CD4-positive, alpha-beta T cell (primary cell): ENCODE measurements at regions not wholly inside any gene's neighbourhood (a gene's known extent, or its start where the extent isn't known, plus 50 kb on each side); places are given as distances from the start of the nearest gene placed in this dataset.

Source experiments
- ATAC-seq: fragments of 200-7000 bp; cut with Tn5 transposase; one replicate; pipeline ENCODE4 v1.10.0; 2022; ENCODE audit warnings: mild to moderate bottlenecking; ENCODE audit not compliant: poor library complexity
- CTCF ChIA-PET: fragments of 350-600 bp; sonication (Branson Sonifier 250); formaldehyde crosslinking; loops from one replicate; lab custom pipeline; 2021; ENCODE audit warnings: antibody characterized with exemption, inconsistent platforms; lab: Charles Lee
- POLR2A ChIA-PET: fragments of 350-600 bp; sonication (Branson Sonifier 250); formaldehyde crosslinking; loops from one replicate; lab custom pipeline; 2021; ENCODE audit warnings: antibody characterized with exemption, inconsistent platforms; lab: Charles Lee
- DNase-seq, 14 experiments: peaks; one replicate each; pipeline ENCODE4 v3.0.0-alpha.2; 2013 to 2020; ENCODE audit warnings: mixed read lengths in 2 of 14
- H3K27ac ChIP-seq, 2 donors: one replicate each; pipeline versions ENCODE4 v1.5.1 to v1.7.0; 2013; ENCODE audit warnings: low read length in 2 of 2, low read depth in 1 of 2, mild to moderate bottlenecking in 1 of 2
- H3K27me3 ChIP-seq, 2 experiments: 1 replicate in 1 of 2; 2 replicates in 1 of 2; pipeline versions ENCODE4 v1.6.1 to v1.7.0; 2013; ENCODE audit warnings: low read length in 2 of 2, control low read depth in 1 of 2, mild to moderate bottlenecking in 1 of 2, moderate library complexity in 1 of 2; ENCODE audit not compliant: insufficient read depth in 2 of 2, control insufficient read depth in 1 of 2
- H3K36me3 ChIP-seq: one replicate; pipeline ENCODE4 v1.6.1; 2013; ENCODE audit warnings: low read length, control low read depth; ENCODE audit not compliant: insufficient read depth
- H3K4me1 ChIP-seq: one replicate; pipeline ENCODE4 v1.6.1; 2013; ENCODE audit warnings: low read length, control low read depth; ENCODE audit not compliant: insufficient read depth
- H3K4me3 ChIP-seq: one replicate; pipeline ENCODE4 v1.5.1; 2013; ENCODE audit warnings: mild to moderate bottlenecking, low read length, moderate library complexity
- H3K9me3 ChIP-seq, 2 experiments: 1 replicate in 1 of 2; 2 replicates in 1 of 2; pipeline versions ENCODE4 v1.6.1 to v1.7.0; 2013; ENCODE audit warnings: low read length in 2 of 2, mild to moderate bottlenecking in 2 of 2, control low read depth in 1 of 2, moderate library complexity in 1 of 2; ENCODE audit not compliant: control insufficient read depth in 1 of 2, insufficient read depth in 1 of 2
- H3K27ac Mint-ChIP-seq: one replicate; pipeline ENCODE4 v1.8.0; 2020; ENCODE audit warnings: mixed read lengths
- H3K27me3 Mint-ChIP-seq: one replicate; pipeline ENCODE4 v1.8.0; 2021; ENCODE audit warnings: mixed read lengths
- H3K36me3 Mint-ChIP-seq: one replicate; pipeline ENCODE4 v1.8.0; 2021; ENCODE audit warnings: low read depth, mixed read lengths
- H3K4me1 Mint-ChIP-seq: one replicate; pipeline ENCODE4 v1.8.0; 2021; ENCODE audit warnings: low read depth, mixed read lengths
- H3K4me3 Mint-ChIP-seq: one replicate; pipeline ENCODE4 v1.8.0; 2020; ENCODE audit warnings: mild to moderate bottlenecking, mixed read lengths
- H3K9me3 Mint-ChIP-seq: one replicate; pipeline ENCODE4 v1.8.0; 2020; ENCODE audit warnings: mixed read lengths
- intact Hi-C, 2 experiments: fragments of 100-400 bp; cut with DNase I in 1 of 2; cut with micrococcal nuclease in 1 of 2; formaldehyde crosslinking; loops; one replicate each; pipeline versions ENCODE4 v1.15.1 to v1.9.0; 2023 to 2025; cut with DNase I, micrococcal nuclease
- TF ChIP-seq, protein P1 (sequence below): fragments of 200-600 bp; IDR thresholded peaks from one replicate; pipeline ENCODE4 v1.8.0; 2022; ENCODE audit warnings: antibody characterized with exemption, mild to moderate bottlenecking

DNA sequence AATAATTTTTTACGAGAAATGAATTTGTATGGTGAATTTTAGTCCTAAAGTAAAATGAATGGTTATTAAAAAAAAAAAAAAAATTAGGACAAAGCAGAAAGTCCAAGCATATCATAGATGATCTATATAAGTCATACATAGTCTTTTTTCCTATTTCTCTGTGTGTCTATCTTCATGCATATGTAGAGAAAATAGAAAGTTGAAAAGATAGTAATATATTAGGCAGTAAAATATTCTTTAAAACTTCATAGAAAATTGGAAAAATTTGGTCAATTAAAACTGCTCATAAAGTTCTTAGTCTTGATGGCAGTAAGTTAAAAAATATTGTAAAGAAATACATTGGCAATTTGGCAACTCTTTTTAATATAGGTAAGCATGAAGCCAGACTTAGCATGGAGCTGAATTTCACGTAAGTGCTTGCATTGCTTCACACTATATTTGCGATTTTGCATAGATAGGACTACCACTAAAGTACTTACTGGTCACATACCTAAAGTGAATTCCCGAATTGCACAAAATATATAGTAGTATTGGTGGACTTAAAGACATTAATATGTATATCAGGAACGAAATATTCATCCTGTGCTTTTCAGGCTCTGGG, 303.8 kb downstream of the IPO8 start:
- Histone ChIP-seq H3K4me1 (no peaks in the 10 kb centered on the region), H3K4me3 (no peak overlapping the region), H3K27me3 (no peaks in the 10 kb centered on the region), H3K27ac (no peak overlapping the region), H3K9me3 (no peaks in the 10 kb centered on the region), H3K36me3 (no peaks in the 10 kb centered on the region)
- Mint-ChIP-seq H3K27ac (no peak overlapping the region), H3K9me3 (peaks cover 8% of the 10 kb centered on the region), H3K4me3 (no peak overlapping the region), H3K27me3 (no peaks in the 10 kb centered on the region), H3K36me3 (no peaks in the 10 kb centered on the region), H3K4me1 (no peaks in the 10 kb centered on the region)
- no peak for ATAC-seq
- intact Hi-C loops = no loop called here
- ChIA-PET POLR2A (no interaction called here), CTCF (no interaction called here)
- DNase-seq = no peak
- TF ChIP-seq, protein P1, sequence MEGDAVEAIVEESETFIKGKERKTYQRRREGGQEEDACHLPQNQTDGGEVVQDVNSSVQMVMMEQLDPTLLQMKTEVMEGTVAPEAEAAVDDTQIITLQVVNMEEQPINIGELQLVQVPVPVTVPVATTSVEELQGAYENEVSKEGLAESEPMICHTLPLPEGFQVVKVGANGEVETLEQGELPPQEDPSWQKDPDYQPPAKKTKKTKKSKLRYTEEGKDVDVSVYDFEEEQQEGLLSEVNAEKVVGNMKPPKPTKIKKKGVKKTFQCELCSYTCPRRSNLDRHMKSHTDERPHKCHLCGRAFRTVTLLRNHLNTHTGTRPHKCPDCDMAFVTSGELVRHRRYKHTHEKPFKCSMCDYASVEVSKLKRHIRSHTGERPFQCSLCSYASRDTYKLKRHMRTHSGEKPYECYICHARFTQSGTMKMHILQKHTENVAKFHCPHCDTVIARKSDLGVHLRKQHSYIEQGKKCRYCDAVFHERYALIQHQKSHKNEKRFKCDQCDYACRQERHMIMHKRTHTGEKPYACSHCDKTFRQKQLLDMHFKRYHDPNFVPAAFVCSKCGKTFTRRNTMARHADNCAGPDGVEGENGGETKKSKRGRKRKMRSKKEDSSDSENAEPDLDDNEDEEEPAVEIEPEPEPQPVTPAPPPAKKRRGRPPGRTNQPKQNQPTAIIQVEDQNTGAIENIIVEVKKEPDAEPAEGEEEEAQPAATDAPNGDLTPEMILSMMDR = no peak

DNA sequence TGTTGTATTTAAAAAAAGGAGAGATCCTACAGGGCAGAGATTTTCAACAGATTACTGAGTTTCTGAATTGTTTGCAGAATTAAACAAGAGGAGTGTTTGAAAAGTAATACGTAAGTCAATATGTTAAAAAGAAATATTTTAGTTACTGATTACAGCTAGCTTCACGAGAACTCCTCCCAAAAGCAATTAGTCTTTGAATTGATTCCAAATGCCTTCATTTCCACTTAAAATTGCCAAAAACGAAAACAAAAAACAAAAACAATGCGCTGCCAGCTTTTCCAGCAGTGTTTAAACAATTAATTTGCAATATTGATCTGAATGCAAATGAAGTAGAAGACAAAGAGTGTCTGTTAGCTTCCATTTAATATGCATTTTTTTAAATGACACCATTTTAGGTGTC, 310.0 kb downstream of the IPO8 start:
- CTCF ChIA-PET = no interaction called here
- no peak for ATAC-seq

DNA sequence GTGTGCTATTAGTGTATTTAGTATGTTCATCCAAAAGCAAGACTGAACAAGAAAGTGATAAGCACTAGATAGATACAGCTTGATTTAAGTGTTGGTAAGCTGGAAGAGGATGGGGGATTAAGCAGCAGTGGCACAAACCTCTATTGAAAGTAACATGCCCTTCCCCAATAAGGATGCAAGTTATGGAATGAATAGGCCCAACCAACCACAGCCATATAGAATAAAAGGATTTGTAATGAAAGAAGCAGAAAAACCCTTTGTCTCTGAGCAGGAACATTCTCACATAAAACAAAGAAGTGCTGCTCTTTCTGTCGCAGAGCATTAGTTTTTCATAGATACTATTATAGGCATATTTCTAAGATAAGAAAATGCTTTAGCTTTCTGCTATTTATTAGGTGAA, 310.7 kb downstream of the IPO8 start:
- Mint-ChIP-seq H3K27me3 (no peaks in the 10 kb centered on the region), H3K4me3 (no peak overlapping the region), H3K9me3 (peaks cover 9% of the 10 kb centered on the region), H3K36me3 (no peaks in the 10 kb centered on the region), H3K4me1 (no peaks in the 10 kb centered on the region), H3K27ac (no peak overlapping the region)
- ChIA-PET POLR2A (no interaction called here), CTCF (no interaction called here)
- Histone ChIP-seq H3K27me3 (no peaks in the 10 kb centered on the region), H3K9me3 (peaks cover 0 to 8% of the 10 kb centered on the region in 2 experiments), H3K4me3 (no peak overlapping the region), H3K27ac (no peak overlapping the region), H3K36me3 (no peaks in the 10 kb centered on the region), H3K4me1 (no peaks in the 10 kb centered on the region)
- DNase-seq (no peak), ATAC-seq (no peak)
- intact Hi-C loops = no loop called here
- TF ChIP-seq, protein P1 = no peak

More for the DNA sequence above, 310.0 kb downstream of the IPO8 start:
- no peak overlapping the region for H3K27ac ChIP-seq
- H3K4me1 ChIP-seq = no peaks in the 10 kb centered on the region
- Mint-ChIP-seq H3K9me3 (peaks cover 9% of the 10 kb centered on the region), H3K27me3 (no peaks in the 10 kb centered on the region), H3K4me3 (no peak overlapping the region), H3K4me1 (no peaks in the 10 kb centered on the region), H3K36me3 (no peaks in the 10 kb centered on the region), H3K27ac (no peak overlapping the region)
- H3K27me3 ChIP-seq = no peaks in the 10 kb centered on the region
- no peak for DNase-seq
- intact Hi-C loops = no loop called here
- peaks cover 0 to 3% of the 10 kb centered on the region in 2 experiments for H3K9me3 ChIP-seq
- no peaks in the 10 kb centered on the region for H3K36me3 ChIP-seq
- POLR2A ChIA-PET = no interaction called here
- no peak overlapping the region for H3K4me3 ChIP-seq
- TF ChIP-seq, protein P1 = no peak
